ENCODE measurements at regions not wholly inside any gene's neighbourhood (a gene's known extent, or its start where the extent isn't known, plus 50 kb on each side); places are given as distances from the start of the nearest gene placed in this dataset.

GRCh38 chr12:58298803-58299202 lies 357.4 kb downstream of the ATP23 start:
- Histone ChIP-seq H3K23ac (ENCODE audit: low read depth, low read length) (no peak overlapping the region), H3K18ac (ENCODE audit: low read depth, low read length) (no peak overlapping the region), H3K36me3 (ENCODE audit: control insufficient read depth, insufficient read depth, low read length) (no peaks in the 10 kb centered on the region), H2BK120ac (ENCODE audit: low read depth, low read length) (no peak overlapping the region), H3K4me1 (ENCODE audit: control insufficient read depth, insufficient read depth, low read length) (peaks cover 2% of the 10 kb centered on the region; the same call in 1 of the 2 replicates), H3K9me3 (ENCODE audit: control insufficient read depth, insufficient read depth, low read length) (no peaks in the 10 kb centered on the region), H2AFZ (replicated peaks; ENCODE audit: low read length, poor library complexity) (no peak overlapping the region), H3K27ac (ENCODE audit: insufficient read depth, low read length) (no peak overlapping the region), H3K79me1 (ENCODE audit: low read depth in 1 of 2, low read length in 2 of 2) (no peaks in the 10 kb centered on the region), H2BK5ac (ENCODE audit: low read depth, low read length, poor library complexity, severe bottlenecking) (no peak overlapping the region), H3K9me1 (ENCODE audit: insufficient read depth, low read length) (no peaks in the 10 kb centered on the region), H3K4me2 (ENCODE audit: low read depth, low read length) (no peak overlapping the region), H4K91ac (ENCODE audit: insufficient read depth, low read depth, low read length) (no peak overlapping the region), H3K14ac (replicated peaks; ENCODE audit: low read depth, low read length) (no peak overlapping the region), H2BK20ac (ENCODE audit: low read depth, low read length) (no peak overlapping the region), H3K56ac (ENCODE audit: extremely low read depth, insufficient read depth, low read length) (no peak overlapping the region), H3K4me3 (ENCODE audit: insufficient read depth, low read depth, low read length) (no peak overlapping the region), H2BK15ac (ENCODE audit: low read depth, low read length) (no peak overlapping the region), H3K4ac (ENCODE audit: low read depth, low read length) (no peak overlapping the region), H3K9ac (ENCODE audit: low read depth, low read length) (no peak overlapping the region), H4K20me1 (ENCODE audit: insufficient read depth, low read length) (no peaks in the 10 kb centered on the region), H3K27me3 (ENCODE audit: control insufficient read depth, insufficient read depth, low read length) (no peaks in the 10 kb centered on the region), H4K8ac (ENCODE audit: low read depth in 2 of 2, low read length in 2 of 2) (no peak overlapping the region), H4K5ac (ENCODE audit: low read depth, low read length) (no peak overlapping the region), H2AK5ac (ENCODE audit: low read depth, low read length) (no peak overlapping the region), H2AK9ac (replicated peaks; ENCODE audit: low read depth, low read length, poor library complexity) (no peak overlapping the region)
- DNase-seq: no peak
- no TSS peak for BruUV-seq (replicated peaks)
- dilution Hi-C loops (cut with HindIII; ENCODE audit: low sequenced_read_pairs, unreplicated experiment): no loop called here
- 80% methylated on average over 1 of the region's 5 CpGs; no CpG with 5 or more reads in 1 of the 2 experiments for WGBS, 2 experiments (ENCODE audit: extremely low coverage in 2 of 2, insufficient read length in 1 of 2)
- no peak for ATAC-seq (ENCODE audit: low read depth)
- POLR2A ChIA-PET (ENCODE audit: unreplicated experiment): no interaction called here
- no peak for TF ChIP-seq USF2 (IDR thresholded peaks at IDR 0.05; ENCODE audit: low read depth, low read length)
- TF ChIP-seq MXI1 (IDR thresholded peaks at IDR 0.05; ENCODE audit: borderline replicate concordance, low read depth, low read length): no peak
- TF ChIP-seq NFE2L2 (IDR thresholded peaks at IDR 0.05; ENCODE audit: low read depth, low read length): no peak
- no peak for TF ChIP-seq SMC3 (IDR thresholded peaks at IDR 0.05; ENCODE audit: low read depth, low read length)
- TF ChIP-seq CEBPB (IDR thresholded peaks at IDR 0.05; ENCODE audit: low read depth, low read length): no peak
- TF ChIP-seq, protein P1, sequence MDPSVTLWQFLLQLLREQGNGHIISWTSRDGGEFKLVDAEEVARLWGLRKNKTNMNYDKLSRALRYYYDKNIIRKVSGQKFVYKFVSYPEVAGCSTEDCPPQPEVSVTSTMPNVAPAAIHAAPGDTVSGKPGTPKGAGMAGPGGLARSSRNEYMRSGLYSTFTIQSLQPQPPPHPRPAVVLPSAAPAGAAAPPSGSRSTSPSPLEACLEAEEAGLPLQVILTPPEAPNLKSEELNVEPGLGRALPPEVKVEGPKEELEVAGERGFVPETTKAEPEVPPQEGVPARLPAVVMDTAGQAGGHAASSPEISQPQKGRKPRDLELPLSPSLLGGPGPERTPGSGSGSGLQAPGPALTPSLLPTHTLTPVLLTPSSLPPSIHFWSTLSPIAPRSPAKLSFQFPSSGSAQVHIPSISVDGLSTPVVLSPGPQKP (IDR thresholded peaks at IDR 0.05; ENCODE audit: borderline replicate concordance, low read depth, low read length): no peak
- TF ChIP-seq RFX5 (IDR thresholded peaks at IDR 0.05; ENCODE audit: low read depth, low read length): no peak
- no peak for TF ChIP-seq POLR2A (IDR thresholded peaks at IDR 0.05; ENCODE audit: low read depth, low read length)
- TF ChIP-seq, protein P2, sequence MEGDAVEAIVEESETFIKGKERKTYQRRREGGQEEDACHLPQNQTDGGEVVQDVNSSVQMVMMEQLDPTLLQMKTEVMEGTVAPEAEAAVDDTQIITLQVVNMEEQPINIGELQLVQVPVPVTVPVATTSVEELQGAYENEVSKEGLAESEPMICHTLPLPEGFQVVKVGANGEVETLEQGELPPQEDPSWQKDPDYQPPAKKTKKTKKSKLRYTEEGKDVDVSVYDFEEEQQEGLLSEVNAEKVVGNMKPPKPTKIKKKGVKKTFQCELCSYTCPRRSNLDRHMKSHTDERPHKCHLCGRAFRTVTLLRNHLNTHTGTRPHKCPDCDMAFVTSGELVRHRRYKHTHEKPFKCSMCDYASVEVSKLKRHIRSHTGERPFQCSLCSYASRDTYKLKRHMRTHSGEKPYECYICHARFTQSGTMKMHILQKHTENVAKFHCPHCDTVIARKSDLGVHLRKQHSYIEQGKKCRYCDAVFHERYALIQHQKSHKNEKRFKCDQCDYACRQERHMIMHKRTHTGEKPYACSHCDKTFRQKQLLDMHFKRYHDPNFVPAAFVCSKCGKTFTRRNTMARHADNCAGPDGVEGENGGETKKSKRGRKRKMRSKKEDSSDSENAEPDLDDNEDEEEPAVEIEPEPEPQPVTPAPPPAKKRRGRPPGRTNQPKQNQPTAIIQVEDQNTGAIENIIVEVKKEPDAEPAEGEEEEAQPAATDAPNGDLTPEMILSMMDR (conservative IDR thresholded peaks at IDR 0.05; ENCODE audit: low read depth, low read length): no peak
- no peak for TF ChIP-seq MAFK (IDR thresholded peaks at IDR 0.05; ENCODE audit: low read depth, low read length)
- no peak for TF ChIP-seq MAZ (IDR thresholded peaks at IDR 0.05; ENCODE audit: borderline replicate concordance, low read depth, low read length)
- TF ChIP-seq CHD1 (IDR thresholded peaks at IDR 0.05; ENCODE audit: low read depth, low read length): no peak
- no peak for TF ChIP-seq RCOR1 (IDR thresholded peaks at IDR 0.05; ENCODE audit: insufficient replicate concordance, low read length)
- no peak for TF ChIP-seq FOS (IDR thresholded peaks at IDR 0.05; ENCODE audit: low read depth, low read length)
- TF ChIP-seq RAD21 (IDR thresholded peaks at IDR 0.05; ENCODE audit: low read length): no peak
- no peak for TF ChIP-seq BHLHE40 (IDR thresholded peaks at IDR 0.05; ENCODE audit: low read depth, low read length)
- CTCF ChIA-PET: no interaction called here
- intact Hi-C loops (cut with micrococcal nuclease): no loop called here
- in situ Hi-C loops (cut with MboI; ENCODE audit: low sequenced_read_pairs): no loop called here
